ENCODE measurements at regions not wholly inside any gene's neighbourhood (a gene's known extent, or its start where the extent isn't known, plus 50 kb on each side); places are given as distances from the start of the nearest gene placed in this dataset.

DNA sequence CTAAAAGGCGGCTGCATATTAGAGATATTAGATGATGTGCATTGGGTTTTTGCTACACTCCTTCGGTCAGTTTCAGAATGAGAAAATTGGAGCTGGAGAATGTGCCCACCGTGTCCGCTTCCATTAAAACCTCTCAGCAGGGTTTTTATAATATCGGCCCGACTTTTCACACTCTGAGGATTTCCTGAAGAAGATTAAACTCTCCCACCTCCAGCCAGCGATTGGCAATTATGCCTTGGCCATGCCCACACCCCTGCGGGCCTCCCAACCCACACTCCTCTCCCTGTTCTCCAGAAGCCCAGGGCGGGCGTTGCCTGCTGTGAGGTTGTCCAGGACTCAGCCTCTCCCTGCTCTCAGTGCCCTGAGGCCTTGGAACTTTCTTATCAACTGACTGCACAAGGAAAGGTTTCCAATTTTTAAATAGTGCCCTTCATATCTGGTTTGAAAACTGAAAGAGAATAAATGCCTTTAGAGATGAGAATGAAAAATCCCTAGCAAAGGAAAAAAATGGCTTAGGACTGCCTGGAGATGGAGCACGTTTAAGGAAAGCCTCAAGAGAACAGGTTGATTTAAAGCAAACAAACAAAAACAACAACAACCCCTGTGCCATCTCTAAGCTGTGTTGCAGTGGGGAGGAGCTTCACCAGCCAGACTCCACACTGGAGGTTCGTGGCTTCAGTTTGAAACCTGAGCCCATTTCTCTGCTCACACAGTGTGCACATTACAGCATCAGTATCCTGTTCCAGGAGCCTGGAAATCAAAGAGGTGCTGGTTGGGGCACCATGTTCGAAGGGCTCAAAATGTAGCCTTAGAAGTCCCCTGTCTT lies 292.9 kb downstream of the NSG2 start:
- no peak for DNase-seq

- no peak for DNase-seq
Observed at GRCh38 chr5:174339130-174339529, 293.6 kb downstream of the NSG2 start.

- DNase-seq: no peak
Observed at GRCh38 chr5:174340226-174340625, 294.7 kb downstream of the NSG2 start.

GRCh38 chr5:174342696-174343095 lies 297.2 kb downstream of the NSG2 start:
- no peak for DNase-seq

- no peak for DNase-seq
Observed at GRCh38 chr5:174343826-174344225, 298.3 kb downstream of the NSG2 start.

DNA sequence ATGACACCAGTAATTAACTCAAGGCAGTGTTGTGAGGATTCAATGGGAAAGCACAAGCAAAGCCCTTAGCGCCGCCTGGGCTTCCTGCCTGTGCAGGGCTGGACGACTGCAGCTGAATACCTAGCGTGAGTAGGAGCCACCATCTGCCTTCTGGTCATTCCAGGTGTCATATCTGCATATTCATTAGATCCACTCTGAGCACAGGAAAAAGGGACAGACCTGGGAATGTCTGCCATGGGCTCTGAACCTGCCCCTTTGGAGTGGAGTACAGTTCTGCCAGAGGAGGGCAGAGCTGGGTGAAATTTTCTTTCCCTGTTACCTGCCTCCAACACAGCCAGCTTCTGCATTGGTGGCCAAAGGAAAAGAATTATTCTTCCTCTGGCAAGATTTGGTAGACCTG lies 298.8 kb downstream of the NSG2 start:
- no peak for DNase-seq

- DNase-seq: no peak
Observed at GRCh38 chr5:174347183-174347582, 301.7 kb downstream of the NSG2 start.

GRCh38 chr5:174348311-174348981 lies 302.9 kb downstream of the NSG2 start:
- no peak for DNase-seq

- no peak for DNase-seq
Observed at GRCh38 chr5:174352681-174353080, 307.2 kb downstream of the NSG2 start.

GRCh38 chr5:174354571-174354970 lies 309.1 kb downstream of the NSG2 start:
- DNase-seq: no peak

DNA sequence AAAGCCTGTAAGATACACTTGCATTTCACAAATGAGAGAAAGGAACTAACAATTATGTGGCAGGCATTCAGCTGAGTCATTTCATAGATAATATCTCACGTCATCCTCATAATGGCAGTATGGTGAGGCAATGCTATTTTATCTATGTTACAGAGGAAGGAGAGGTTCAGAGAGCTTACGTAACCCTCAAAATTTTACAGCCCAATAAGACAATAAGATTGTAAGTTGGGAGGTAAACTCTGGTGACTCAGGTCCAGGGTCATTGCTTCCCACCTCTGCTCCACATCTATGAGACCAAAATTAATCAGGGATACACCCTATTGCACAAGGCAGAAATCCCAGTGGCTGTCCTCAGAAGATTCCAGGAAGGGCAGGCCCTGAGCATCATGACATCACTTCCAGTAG lies 309.7 kb downstream of the NSG2 start:
- DNase-seq: no peak

- no peak for DNase-seq
Observed at GRCh38 chr5:174355995-174356394, 310.5 kb downstream of the NSG2 start.

- DNase-seq: no peak
Observed at GRCh38 chr5:174356536-174356935, 311.0 kb downstream of the NSG2 start.

- DNase-seq: no peak
Observed at GRCh38 chr5:174358276-174358675, 312.8 kb downstream of the NSG2 start.

DNA sequence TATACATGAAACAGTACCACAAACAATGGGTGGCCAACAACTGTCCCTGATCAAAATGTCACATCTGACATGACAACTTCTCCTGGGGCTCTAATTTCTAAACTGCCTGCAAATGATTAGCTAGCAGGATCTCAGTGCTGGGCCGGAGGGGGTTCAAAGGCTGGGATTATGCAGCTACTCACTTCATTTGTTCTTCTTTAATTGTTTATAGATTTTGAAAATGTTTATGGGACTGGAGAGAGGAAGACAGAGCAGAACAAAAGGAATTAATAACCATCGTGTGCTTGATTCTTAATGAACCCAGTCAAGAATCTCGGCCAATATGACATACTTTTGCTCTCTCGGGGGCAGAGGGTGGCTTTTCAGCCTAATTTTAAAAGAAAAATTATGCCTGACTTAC lies 313.6 kb downstream of the NSG2 start:
- no peak for DNase-seq

GRCh38 chr5:174362514-174362913 lies 317.0 kb downstream of the NSG2 start:
- DNase-seq: no peak

DNA sequence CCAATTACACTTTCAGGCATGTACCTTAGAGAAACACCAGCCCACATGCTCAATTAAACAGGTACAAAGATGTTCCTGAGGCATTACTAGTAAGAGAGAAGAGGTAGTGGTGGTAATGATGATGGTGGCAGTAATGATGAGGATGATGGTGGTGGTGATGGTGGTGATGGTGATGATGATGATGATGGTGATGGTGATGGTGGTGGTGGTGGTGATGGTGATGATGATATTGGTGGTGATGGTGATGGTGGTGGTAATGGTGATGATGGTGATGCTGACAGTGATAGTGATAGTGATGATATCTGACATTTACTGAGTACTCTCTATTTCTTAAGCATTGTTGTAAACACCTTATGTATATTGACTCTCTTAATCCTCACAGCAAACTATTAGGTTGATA lies 318.4 kb downstream of the NSG2 start:
- DNase-seq: no peak

GRCh38 chr5:174364676-174365075 lies 319.2 kb downstream of the NSG2 start:
- DNase-seq: no peak

- no peak for DNase-seq
Observed at GRCh38 chr5:174371600-174372094, 326.1 kb downstream of the NSG2 start.

- DNase-seq: no peak
Observed at GRCh38 chr5:174374206-174374605, 328.7 kb downstream of the NSG2 start.

DNA sequence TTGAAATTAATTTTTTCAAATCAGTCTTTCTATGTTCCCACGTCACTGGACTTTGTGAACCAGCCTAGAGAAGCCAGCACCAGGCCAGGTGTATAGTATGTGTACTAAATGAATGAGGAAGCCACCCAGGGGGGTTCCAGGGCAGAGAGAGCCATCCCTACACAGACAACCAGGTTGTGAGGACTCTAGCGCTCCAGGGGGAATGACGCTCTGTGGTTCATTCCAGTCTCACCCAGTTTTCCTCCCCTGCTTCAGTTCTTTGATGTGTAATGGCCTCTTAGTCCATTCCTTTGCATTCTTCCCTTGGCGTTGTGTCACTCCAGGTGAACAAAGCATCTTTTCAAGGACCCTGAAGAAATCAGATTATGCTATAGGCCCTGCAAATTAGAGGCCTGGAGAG lies 330.6 kb downstream of the NSG2 start:
- no peak for DNase-seq

DNA sequence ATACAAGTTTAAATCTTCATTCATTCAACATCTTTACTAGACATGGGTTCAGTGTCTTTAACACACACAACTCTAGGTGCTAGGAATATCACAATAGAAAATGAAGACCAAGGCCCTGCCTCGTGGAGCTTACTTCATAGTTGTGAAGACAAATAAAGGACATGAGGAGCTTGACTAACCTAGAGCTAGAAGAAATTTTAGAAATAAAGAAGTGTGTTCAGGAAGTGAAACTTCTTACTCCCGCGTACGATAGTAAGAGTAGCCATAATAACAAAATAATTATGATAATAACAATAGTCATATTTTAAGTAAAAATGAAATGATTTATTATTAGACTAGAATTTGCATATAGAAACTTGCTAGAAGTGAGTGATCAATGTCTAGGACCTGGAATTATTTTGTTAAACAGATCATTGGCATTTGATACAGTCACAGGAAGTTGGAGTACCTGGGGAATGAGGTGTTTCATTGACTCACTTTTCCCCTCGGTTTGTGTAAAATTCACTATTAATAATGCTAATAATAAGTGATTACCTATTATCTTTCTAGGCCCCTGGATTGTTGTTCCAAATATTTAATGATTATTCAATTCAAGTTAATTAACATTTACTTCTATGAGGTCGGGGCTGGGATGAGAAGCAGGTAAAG lies 331.3 kb downstream of the NSG2 start:
- DNase-seq: no peak

DNA sequence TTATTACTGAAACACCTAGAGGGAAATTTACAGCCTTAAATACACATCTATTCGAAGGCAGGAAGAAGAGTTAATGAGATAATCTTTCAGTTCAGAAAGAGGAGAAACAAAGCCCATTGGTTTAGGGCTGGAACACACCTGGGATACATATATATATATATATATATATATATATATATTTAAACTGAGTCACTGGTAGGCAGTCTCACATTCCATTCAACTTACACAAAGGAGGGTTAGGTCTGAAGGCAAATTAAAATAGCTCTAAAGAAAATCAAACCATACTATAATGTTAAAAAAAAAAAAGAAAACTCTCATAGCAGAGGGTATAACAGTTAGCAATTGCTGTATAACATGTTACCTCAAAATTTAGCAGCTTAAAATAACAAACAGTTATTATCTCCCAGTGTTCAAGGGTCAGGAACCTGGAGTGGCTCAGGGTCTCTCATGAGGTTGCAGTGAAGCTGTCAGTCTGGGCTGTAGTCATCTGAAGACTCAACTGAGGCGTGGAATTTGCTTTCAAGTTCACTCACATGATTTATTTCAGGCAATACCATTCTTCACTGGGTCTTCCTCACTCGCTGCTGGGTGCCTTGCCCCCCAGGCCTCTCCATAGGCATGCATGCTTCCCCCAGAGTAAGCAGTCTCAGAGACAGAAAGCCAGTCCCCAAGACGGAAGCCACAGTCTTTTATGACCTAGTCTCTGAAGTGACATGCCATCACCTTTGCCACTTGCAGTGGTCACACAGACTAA lies 332.8 kb downstream of the NSG2 start:
- no peak for DNase-seq
